HG02981 (cell line): ENCODE measurements at regions not wholly inside any gene's neighbourhood (a gene's known extent, or its start where the extent isn't known, plus 50 kb on each side); places are given as distances from the start of the nearest gene placed in this dataset.

Experiments used
- ATAC-seq: cut with Tn5 transposase; IDR thresholded peaks from one replicate; pipeline ENCODE4 v1.9.1; 2021; ENCODE audit warnings: mild to moderate bottlenecking, moderate library complexity; ENCODE audit not compliant: unreplicated experiment

DNA sequence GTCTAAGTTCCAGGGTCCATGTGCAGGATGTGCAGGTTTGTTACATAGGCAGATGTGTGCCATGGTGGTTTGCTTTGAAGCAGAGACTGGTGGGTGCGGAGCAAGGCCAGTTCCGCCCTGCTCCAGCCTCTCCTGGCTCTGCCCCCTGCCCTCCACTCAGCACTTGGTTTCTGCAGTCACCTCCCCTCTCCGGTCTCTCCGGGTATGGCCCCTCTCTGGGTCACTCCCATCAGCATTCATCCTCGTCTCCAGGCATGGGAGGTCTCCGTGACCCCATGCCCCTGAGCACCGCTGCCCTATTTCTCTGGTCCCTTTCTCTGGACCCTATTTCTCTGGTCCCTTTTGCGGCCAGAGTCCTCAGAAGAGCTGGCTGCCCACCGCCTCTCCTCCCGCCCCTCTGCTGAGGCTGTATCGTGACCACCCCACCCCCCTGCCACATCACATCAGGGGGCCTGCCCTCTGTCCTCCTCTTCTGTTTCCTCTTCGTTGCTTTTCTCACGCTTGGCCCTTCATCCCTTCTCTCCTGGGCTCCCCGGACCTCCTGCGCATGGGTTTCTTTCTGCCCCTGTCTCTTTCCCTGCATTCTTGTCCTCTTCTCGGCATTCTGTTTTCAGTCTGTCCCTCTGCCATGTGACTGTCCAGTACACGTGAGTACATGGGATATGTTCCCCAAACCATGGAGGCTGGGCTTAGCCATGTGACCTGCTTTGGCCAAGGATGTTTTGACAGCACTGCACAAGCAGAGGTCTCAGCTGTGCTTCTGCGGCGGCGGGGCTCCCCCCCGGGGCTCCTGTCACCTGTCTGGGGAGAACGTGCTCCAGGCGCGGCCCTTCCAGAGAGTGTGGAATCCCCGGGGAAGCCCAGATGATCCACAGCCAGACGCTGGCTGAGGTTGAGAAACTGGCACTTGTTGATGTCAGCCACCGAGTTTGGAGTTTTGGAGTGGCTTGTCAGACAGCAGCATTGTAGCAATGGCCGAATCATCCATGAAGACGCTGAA is 54.4 kb upstream of the C1orf174 start:
- ATAC-seq: no peak

DNA sequence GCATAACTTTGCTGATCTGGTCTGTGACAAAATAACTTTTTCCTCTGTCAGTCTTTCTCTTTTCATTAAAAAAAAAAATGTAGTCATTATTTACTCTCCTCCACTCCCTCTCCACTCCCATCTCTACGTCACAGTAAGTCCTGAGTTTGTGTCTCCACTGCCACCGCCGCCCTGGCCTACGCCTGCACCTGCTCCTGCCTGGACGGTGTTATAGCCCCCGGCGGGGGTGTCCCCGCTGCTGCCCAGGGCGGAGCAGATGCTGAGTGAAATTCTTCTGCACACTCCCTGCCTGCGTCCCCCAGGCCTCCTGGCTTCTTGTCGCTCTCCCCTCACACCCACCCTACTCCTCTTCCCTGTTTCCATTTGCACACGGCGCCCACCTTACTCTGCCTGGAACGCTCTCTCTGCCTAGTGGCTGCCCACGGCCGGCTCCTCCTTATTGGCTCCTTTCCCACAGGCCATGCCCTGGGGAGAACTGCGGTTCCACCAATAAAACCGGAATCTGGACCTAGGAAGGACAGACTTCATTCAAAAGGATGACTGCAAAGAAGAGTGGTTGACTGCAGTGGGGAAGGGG is 55.2 kb upstream of the C1orf174 start:
- ATAC-seq: no peak

DNA sequence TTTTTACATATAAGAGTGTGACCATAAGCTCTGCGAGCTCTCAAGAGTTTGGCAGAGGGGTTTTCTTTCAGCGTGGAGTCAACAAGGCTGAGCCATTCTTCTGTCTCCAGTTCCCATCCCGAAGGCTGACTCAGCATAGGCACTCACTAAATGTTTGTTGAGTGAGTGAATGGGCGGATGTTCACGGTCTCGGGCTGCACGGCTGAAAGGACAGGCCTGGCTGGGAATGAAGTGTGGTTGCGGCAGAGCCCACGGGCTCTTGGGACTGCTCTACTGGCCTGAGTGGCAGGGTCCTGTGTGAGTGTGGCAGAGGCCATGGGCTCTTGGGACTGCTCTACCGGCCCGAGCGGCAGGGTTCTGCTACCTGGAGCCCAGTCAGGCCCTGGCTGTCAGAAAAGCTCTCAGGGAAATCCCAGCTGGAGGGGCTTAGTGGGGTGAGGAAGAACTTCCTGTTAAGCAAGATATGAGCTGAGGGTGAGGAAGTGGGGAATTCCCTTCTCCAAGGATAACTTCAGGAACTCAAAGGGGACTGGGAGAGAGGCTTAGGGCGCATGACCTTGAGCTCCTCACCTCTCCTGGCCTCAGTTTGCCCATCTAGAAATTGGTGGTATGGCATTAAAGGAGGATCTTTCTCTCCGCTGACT is 56.6 kb upstream of the C1orf174 start:
- ATAC-seq: no peak

DNA sequence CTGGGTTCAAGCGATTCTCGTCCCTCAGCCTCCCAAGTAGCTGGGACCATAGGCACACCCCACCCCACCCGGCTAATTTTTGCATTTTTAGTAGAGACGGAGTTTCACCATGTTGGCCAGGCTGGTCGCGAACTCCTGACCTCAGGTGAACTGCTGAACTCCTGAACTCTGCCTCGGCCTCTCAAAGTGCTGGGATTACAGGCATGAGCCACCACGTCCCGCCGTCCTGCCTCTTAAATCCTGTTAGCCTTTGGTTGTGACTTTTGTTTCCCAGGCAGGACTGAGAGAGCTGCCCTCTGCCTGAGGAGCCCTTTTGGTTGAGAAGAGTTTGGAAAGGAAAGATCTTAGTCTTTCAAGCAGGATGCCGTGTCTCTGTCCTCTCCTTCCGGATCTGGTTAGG is 59.3 kb upstream of the C1orf174 start:
- no peak for ATAC-seq

DNA sequence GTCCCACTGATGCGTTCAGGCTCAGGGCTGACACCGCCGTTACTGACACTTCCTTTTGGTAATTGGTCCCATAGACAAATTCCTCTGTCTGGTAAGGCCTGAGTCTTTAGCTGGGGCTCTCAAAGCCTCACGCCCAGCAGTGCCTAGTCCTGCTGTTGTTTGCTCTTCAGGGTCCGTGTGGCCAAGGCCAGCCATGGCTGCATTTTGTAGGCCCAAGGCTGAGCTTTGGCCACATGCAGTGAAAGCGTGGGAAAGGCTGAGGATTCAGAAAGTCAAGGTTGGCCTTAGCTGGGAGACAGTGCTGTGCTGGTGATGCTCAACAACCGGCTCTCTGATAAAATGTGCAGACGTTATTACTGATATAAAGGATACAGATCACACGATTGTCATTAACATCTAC is 63.5 kb upstream of the C1orf174 start:
- no peak for ATAC-seq

DNA sequence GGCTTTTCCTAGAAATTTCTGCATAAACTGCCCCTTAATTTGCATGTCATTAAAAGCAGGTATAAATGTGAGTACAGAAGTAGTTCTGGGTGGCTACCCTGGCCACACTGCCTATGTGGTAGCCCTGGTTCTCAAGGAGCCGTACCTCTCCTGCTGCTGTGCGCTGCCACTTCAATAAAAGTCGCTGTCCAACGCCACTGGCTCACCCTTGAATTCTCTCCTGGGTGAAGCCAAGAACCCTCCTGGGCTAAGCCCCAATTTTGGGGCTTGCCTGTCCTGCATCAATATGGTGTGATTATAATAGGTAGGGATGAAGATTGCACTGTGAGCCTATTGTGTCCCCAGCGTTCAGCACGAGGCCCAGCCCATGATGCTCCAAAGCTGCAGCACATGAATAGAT is 65.6 kb upstream of the C1orf174 start:
- no peak for ATAC-seq

DNA sequence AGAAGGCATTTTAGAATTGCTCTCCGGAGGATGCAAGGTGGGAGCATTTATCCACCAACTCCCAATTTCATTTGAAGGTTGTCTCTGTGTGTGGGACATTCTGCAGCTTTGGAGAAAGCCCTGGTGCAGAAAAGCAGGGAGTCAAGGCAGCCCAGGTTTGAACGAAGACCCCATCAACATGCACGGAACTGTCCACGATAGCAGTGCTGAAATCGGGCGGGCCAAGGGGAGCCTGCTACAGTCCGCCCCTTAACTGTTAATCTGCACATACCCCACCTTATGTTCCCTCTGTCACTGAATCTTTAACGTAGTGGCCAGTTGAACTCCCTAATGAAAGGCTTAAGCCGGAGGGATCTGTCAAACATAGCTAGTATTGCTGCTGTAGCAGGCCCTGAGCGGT is 68.8 kb upstream of the C1orf174 start:
- ATAC-seq: no peak

DNA sequence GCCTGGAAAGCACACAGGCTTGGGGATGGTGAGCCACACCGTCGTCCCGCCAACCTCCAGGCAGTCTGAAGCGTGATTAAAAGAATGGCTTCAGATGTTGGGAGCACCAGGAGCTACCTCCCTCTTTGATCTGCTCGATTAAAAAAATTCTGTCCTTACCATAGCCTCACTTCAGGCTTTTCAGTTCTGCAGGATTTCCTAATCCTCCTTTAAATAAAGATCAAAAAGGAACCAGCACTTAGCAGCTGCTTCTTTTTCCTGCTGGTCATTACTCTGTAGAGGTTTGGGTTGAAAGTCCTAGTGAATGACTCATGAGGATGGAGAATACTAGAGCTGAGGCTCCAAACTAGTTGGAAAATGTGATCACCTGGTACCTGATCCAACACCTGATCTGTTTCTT is 71.9 kb upstream of the C1orf174 start:
- ATAC-seq: no peak

DNA sequence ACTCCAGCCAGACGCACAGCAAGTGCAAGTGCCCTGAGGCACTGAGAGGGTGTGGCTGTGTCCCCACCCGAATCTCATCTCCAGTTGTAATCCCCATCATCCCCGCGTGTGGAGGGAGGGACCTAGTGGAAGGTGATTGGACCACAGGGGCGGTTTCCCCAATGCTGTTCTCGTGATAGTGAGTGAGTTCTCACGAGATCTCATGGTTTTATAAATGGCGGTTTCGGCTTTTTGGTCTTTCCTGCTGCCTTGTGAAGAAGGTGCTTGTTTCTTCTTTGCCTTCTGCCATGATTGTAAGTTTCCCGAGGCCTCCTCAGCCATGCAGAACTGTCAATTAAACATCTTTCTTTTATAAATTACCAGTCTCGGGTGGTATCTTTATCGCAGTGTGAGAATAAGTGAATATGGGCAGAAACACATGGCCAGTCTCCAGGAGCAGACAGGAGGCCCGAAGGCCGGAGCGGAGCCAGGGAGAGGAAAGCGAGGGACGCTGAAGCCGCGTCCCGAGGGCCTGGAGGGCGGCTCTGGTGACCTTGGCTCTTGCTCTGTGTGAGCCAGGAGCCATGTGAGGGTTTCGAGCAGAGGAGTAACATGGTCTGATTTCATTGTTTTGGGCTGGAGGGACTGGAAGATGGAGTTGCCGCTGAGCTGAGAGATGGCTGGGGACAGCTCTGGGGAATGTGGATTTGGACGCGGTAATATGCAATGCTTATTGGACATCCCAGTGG is 76.0 kb upstream of the C1orf174 start:
- no peak for ATAC-seq

- ATAC-seq: no peak
Measured at GRCh38 chr1:3976821-3977220, 76.7 kb upstream of the C1orf174 start.

DNA sequence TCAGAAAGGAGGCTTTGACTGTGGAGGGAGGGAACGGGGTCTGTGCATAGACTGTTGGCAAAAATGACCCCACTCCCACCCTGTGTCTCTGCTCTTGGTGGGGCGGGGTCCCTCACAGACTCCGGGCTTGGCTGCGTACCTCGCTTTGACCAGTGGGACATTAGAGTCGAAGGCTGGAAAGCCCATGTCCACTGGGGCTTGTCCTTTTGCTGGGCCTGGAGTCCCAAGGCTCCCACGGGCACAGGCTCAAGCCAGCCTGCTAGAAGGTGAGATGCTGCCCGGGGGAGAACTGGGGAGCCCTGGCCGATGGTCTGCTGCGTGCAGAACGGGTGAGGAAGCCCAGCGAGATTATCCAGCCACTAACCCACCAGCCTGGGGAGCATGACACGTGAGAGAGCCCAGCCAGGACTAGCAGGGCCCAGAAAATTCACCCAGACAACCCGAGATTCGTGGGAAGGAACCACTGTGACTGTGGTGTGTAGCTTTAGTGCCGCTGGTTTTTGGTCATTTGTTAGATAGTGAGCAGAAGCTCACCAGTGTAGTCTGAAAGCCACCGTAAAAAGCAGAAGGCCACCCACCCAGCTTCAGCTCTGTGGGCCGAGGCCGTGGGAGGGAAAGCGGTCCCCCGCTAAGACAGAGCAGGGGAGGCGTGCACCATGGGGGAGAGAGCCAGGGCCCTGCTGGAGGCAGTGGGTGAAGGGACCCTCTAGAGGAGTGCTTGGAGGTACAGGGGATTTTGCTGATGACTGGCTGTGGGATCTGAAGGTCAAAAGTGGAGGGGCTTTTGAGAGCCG is 78.3 kb upstream of the C1orf174 start:
- no peak for ATAC-seq

DNA sequence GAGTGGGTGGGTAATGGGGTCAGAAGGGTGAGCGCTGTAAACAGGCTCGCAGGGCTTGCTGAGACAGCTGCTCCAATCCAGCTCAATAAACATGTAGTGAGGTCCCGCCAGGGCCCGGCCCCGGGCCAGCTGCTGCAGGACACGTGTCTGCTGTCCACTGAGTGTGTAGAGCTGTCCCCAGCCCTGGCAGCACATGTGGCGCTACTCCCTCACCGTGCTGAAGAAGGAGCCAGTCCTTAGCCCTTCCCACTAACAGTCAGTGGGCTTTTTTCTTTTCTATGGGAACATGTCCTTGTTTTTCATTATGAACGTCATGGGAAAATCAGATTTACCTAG is 78.9 kb upstream of the C1orf174 start:
- no peak for ATAC-seq

- ATAC-seq: no peak
Measured at GRCh38 chr1:3981261-3981660, 81.2 kb upstream of the C1orf174 start.

GRCh38 chr1:3981746-3982505 is 81.9 kb upstream of the C1orf174 start:
- ATAC-seq: no peak

DNA sequence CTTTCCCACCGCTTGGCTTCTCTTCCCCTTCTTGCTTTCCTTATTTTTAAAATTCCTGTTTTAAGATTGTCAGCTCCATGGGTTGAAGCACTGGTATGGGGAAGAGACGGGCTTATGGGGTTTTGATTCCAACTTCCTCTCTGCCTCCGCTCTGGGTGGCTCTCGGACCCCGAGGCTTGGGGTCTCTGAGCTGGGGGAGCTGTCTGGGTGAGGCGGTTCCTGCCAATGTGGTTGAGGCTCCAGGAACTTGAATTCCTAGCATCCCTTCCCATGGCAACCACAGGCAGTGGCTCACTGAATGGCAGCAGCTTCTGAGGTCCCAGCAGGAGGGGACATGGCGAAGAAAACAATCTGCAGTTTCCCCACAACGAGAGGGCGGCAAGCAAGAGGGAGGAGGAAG is 83.1 kb upstream of the C1orf174 start:
- no peak for ATAC-seq

- ATAC-seq: no peak
Measured at GRCh38 chr1:3984586-3984985, 84.5 kb upstream of the C1orf174 start.

GRCh38 chr1:3986686-3987218 is 86.7 kb upstream of the C1orf174 start:
- ATAC-seq: no peak

GRCh38 chr1:3987669-3988235 is 87.7 kb upstream of the C1orf174 start:
- ATAC-seq: no peak

GRCh38 chr1:3988431-3988830 is 88.4 kb upstream of the C1orf174 start:
- no peak for ATAC-seq
